Uterus (tissue), 2 donors: ENCODE measurements at regions not wholly inside any gene's neighbourhood (a gene's known extent, or its start where the extent isn't known, plus 50 kb on each side); places are given as distances from the start of the nearest gene placed in this dataset.

ENCODE experiments used
- POLR2A ChIP-seq, 2 donors: fragments of 450-650 bp; IDR thresholded peaks; one replicate each; pipeline ENCODE4 v1.6.1; 2016; ENCODE audit warnings: antibody characterized with exemption in 2 of 2, mild to moderate bottlenecking in 1 of 2, moderate library complexity in 1 of 2
- TF ChIP-seq, protein P1 (sequence below), 4 experiments: fragments of 200-600 bp in 2 of 4; fragments of 450-650 bp in 2 of 4; sonication (generic) in 2 of 4; IDR thresholded peaks; one replicate each; pipeline ENCODE4 v1.5.1; 2016 to 2019; ENCODE audit warnings: antibody characterized with exemption in 4 of 4, mild to moderate bottlenecking in 2 of 4, moderate library complexity in 1 of 4

GRCh38 chr22:49590851-49591445 is 236.7 kb downstream of the BRD1 start:
- TF ChIP-seq, protein P1, sequence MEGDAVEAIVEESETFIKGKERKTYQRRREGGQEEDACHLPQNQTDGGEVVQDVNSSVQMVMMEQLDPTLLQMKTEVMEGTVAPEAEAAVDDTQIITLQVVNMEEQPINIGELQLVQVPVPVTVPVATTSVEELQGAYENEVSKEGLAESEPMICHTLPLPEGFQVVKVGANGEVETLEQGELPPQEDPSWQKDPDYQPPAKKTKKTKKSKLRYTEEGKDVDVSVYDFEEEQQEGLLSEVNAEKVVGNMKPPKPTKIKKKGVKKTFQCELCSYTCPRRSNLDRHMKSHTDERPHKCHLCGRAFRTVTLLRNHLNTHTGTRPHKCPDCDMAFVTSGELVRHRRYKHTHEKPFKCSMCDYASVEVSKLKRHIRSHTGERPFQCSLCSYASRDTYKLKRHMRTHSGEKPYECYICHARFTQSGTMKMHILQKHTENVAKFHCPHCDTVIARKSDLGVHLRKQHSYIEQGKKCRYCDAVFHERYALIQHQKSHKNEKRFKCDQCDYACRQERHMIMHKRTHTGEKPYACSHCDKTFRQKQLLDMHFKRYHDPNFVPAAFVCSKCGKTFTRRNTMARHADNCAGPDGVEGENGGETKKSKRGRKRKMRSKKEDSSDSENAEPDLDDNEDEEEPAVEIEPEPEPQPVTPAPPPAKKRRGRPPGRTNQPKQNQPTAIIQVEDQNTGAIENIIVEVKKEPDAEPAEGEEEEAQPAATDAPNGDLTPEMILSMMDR (IDR thresholded peaks at IDR 0.05), result no peak
- no peak for TF ChIP-seq POLR2A (IDR thresholded peaks at IDR 0.05)
